IMR-90 (cell line): ENCODE measurements at regions not wholly inside any gene's neighbourhood (a gene's known extent, or its start where the extent isn't known, plus 50 kb on each side); places are given as distances from the start of the nearest gene placed in this dataset.

ENCODE experiments used
- ATAC-seq: fragments of 200-7000 bp; cut with Tn5 transposase; 2 replicates; pipeline ENCODE4 v1.9.1; 2020; ENCODE audit warnings: low read depth, mild to moderate bottlenecking, moderate library complexity
- BruUV-seq: library from RNA; stranded (reverse); fragments of 400-500 nt; replicated peaks from 2 replicates; lab custom pipeline; 2021; lab: Mats Ljungman, UMichigan
- CTCF ChIA-PET: fragments of 300-600 bp; formaldehyde crosslinking; extraction: SDS; loops from one replicate; lab custom pipeline; 2021; ENCODE audit warnings: antibody characterized with exemption; lab: Yijun Ruan, JAX
- POLR2A ChIA-PET: fragments of 300-600 bp; sonication (Branson Sonifier 250); formaldehyde crosslinking; loops from one replicate; lab custom pipeline; 2022; ENCODE audit warnings: antibody characterized with exemption; ENCODE audit not compliant: unreplicated experiment; lab: Charles Lee
- DNase-seq: peaks from one replicate; pipeline ENCODE4 v3.0.0; 2013
- H2AFZ ChIP-seq: replicated peaks from 2 replicates; pipeline ENCODE3; 2013; ENCODE audit warnings: low read length, mild to moderate bottlenecking; ENCODE audit not compliant: poor library complexity
- H2AK5ac ChIP-seq: 2 replicates; pipeline ENCODE4 v1.6.1; 2013; ENCODE audit warnings: low read depth, low read length, inconsistent platforms
- H2AK9ac ChIP-seq: replicated peaks from 2 replicates; pipeline ENCODE3; 2013; ENCODE audit warnings: mild to moderate bottlenecking, low read depth, low read length, moderate library complexity; ENCODE audit not compliant: poor library complexity
- H2BK120ac ChIP-seq: 2 replicates; pipeline ENCODE4 v1.6.1; 2013; ENCODE audit warnings: low read depth, low read length, inconsistent platforms
- H2BK15ac ChIP-seq: 3 replicates; pipeline ENCODE4 v1.6.1; 2013; ENCODE audit warnings: low read depth, low read length, inconsistent platforms
- H2BK20ac ChIP-seq: 2 replicates; pipeline ENCODE4 v1.6.1; 2013; ENCODE audit warnings: low read depth, mild to moderate bottlenecking, inconsistent platforms, low read length, moderate library complexity
- H2BK5ac ChIP-seq: 2 replicates; pipeline ENCODE4 v1.6.1; 2013; ENCODE audit warnings: mild to moderate bottlenecking, low read depth, low read length, inconsistent platforms; ENCODE audit not compliant: poor library complexity, severe bottlenecking
- H3K14ac ChIP-seq: replicated peaks from 2 replicates; pipeline ENCODE4 v1.6.1; 2013; ENCODE audit warnings: low read depth, low read length, inconsistent platforms
- H3K18ac ChIP-seq: 2 replicates; pipeline ENCODE4 v1.6.1; 2013; ENCODE audit warnings: low read depth, low read length, control low read depth
- H3K23ac ChIP-seq: 2 replicates; pipeline ENCODE4 v1.6.1; 2013; ENCODE audit warnings: low read depth, low read length, inconsistent platforms
- H3K27ac ChIP-seq: 2 replicates; pipeline ENCODE4 v1.5.1; 2013; ENCODE audit warnings: mild to moderate bottlenecking, control low read depth, low read length; ENCODE audit not compliant: insufficient read depth
- H3K27me3 ChIP-seq: 2 replicates; pipeline ENCODE4 v1.6.1; 2013; ENCODE audit warnings: low read length; ENCODE audit not compliant: control insufficient read depth, insufficient read depth
- H3K36me3 ChIP-seq: 2 replicates; pipeline ENCODE4 v1.6.1; 2013; ENCODE audit warnings: low read length, mixed read lengths; ENCODE audit not compliant: control insufficient read depth, insufficient read depth
- H3K4ac ChIP-seq: 2 replicates; pipeline ENCODE4 v1.6.1; 2013; ENCODE audit warnings: low read depth, low read length, inconsistent platforms
- H3K4me1 ChIP-seq: 2 replicates; pipeline ENCODE4 v1.6.1; 2013; ENCODE audit warnings: low read length, mixed read lengths; ENCODE audit not compliant: control insufficient read depth, insufficient read depth
- H3K4me2 ChIP-seq: 2 replicates; pipeline ENCODE4 v1.6.1; 2013; ENCODE audit warnings: low read depth, mild to moderate bottlenecking, control low read depth, low read length, moderate library complexity
- H3K4me3 ChIP-seq: 2 replicates; pipeline ENCODE4 v1.5.1; 2013; ENCODE audit warnings: low read depth, mild to moderate bottlenecking, control low read depth, low read length, moderate library complexity; ENCODE audit not compliant: insufficient read depth
- H3K56ac ChIP-seq: 2 replicates; pipeline ENCODE4 v1.6.1; 2013; ENCODE audit warnings: low read length, inconsistent platforms; ENCODE audit not compliant: insufficient read depth; ENCODE audit errors: extremely low read depth
- H3K79me1 ChIP-seq, 2 experiments: 2 replicates each; pipeline ENCODE4 v1.6.1; 2013; ENCODE audit warnings: low read length in 2 of 2, inconsistent platforms in 1 of 2, low read depth in 1 of 2
- H3K9ac ChIP-seq: 2 replicates; pipeline ENCODE4 v1.6.1; 2013; ENCODE audit warnings: low read depth, low read length, control low read depth
- H3K9me1 ChIP-seq: 2 replicates; pipeline ENCODE4 v1.6.1; 2013; ENCODE audit warnings: low read length, inconsistent platforms; ENCODE audit not compliant: insufficient read depth
- H3K9me3 ChIP-seq: 2 replicates; pipeline ENCODE4 v1.6.1; 2013; ENCODE audit warnings: low read length; ENCODE audit not compliant: control insufficient read depth, insufficient read depth
- H4K20me1 ChIP-seq: 2 replicates; pipeline ENCODE4 v1.6.1; 2013; ENCODE audit warnings: low read length, inconsistent platforms; ENCODE audit not compliant: insufficient read depth
- H4K5ac ChIP-seq: 2 replicates; pipeline ENCODE4 v1.6.1; 2013; ENCODE audit warnings: mild to moderate bottlenecking, low read depth, low read length, control low read depth
- H4K8ac ChIP-seq, 2 experiments: 2 replicates each; pipeline ENCODE4 v1.6.1; 2013; ENCODE audit warnings: low read depth in 2 of 2, low read length in 2 of 2, control low read depth in 1 of 2, inconsistent platforms in 1 of 2
- H4K91ac ChIP-seq: 2 replicates; pipeline ENCODE4 v1.6.1; 2013; ENCODE audit warnings: low read depth, low read length, inconsistent platforms; ENCODE audit not compliant: insufficient read depth
- CEBPB ChIP-seq: IDR thresholded peaks from 2 replicates; pipeline ENCODE4 v1.6.1; 2012; ENCODE audit warnings: low read depth, low read length, improper control_type of control experiment
- WGBS, 2 experiments: methylation state at CpG; one replicate each; pipeline versions ENCODE4 v1.1.5 to v1.1.7; 2013; ENCODE audit warnings: missing lambda C conversion rate in 2 of 2; ENCODE audit not compliant: insufficient read length in 1 of 2; ENCODE audit errors: extremely low coverage in 2 of 2; 5-methylcytosine and 5-hydroxymethylcytosine counted together
- dilution Hi-C: fragments of 300-500 bp; cut with HindIII; formaldehyde crosslinking; loops from one replicate; pipeline ENCODE4 v1.14.3; 2018; ENCODE audit warnings: low sequenced_read_pairs; ENCODE audit not compliant: unreplicated experiment
- in situ Hi-C: fragments of 300-500 bp; cut with MboI; formaldehyde crosslinking; loops from 3 replicates; pipeline ENCODE4 v1.14.3; 2019; ENCODE audit warnings: low sequenced_read_pairs, inconsistent platforms, mixed read lengths
- intact Hi-C: fragments of 100-400 bp; cut with micrococcal nuclease; formaldehyde crosslinking; loops from 2 replicates; pipeline ENCODE4 v1.10.0; 2022
- TF ChIP-seq, protein P1 (sequence below): fragments of 150-350 bp; IDR thresholded peaks from 2 replicates; pipeline ENCODE4 v1.6.1; 2016; ENCODE audit warnings: low read depth, mild to moderate bottlenecking, low read length, moderate library complexity, borderline replicate concordance
- TF ChIP-seq, protein P2 (sequence below): fragments of 150-350 bp; IDR thresholded peaks from 2 replicates; pipeline ENCODE4 v1.6.1; 2017; ENCODE audit warnings: mild to moderate bottlenecking, antibody characterized with exemption, low read length, low read depth
- TF ChIP-seq, protein P3 (sequence below): conservative IDR thresholded peaks from 2 replicates; pipeline ENCODE4 v1.5.1; 2012; ENCODE audit warnings: mild to moderate bottlenecking, low read depth, low read length, improper control_type of control experiment

DNA sequence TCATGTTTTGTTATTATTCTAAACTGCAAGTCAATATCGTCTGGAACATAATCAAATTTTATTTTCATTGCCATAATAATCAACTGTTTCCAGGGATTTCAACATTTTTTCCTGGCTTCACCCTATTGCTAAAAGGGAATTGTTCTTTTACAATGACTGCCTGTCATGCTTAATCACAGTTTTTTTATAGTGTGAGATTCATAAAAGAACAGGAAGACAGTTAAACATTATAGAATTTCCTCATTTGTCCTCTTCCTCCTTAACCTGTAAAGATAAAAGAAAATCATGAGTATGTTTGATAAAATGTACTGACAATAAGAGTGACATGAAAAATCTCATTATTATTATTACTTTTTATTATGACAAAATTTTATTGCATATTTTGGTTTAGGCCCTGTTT is 73.3 kb upstream of the CENPW start:
- no peaks in the 10 kb centered on the region for H3K36me3 ChIP-seq
- H3K9ac ChIP-seq = no peak overlapping the region
- H4K91ac ChIP-seq = no peak overlapping the region
- H4K5ac ChIP-seq = no peak overlapping the region
- no peak overlapping the region for H2BK120ac ChIP-seq
- BruUV-seq = no TSS peak
- POLR2A ChIA-PET = no interaction called here
- WGBS, 2 experiments = no CpG with 5 or more reads among the region's 1 CpG
- DNase-seq (no peak), ATAC-seq (no peak)
- no peak overlapping the region for H4K8ac ChIP-seq
- no peak overlapping the region for H3K23ac ChIP-seq
- H2AK9ac ChIP-seq = no peak overlapping the region
- H2AFZ ChIP-seq = no peak overlapping the region
- dilution Hi-C loops (no loop called here), intact Hi-C loops (no loop called here), in situ Hi-C loops (no loop called here)
- no peak overlapping the region for H2AK5ac ChIP-seq
- H3K56ac ChIP-seq = no peak overlapping the region
- no peak overlapping the region for H3K27ac ChIP-seq
- H3K79me1 ChIP-seq = no peaks in the 10 kb centered on the region
- H3K9me3 ChIP-seq = peaks cover under 1% of the 10 kb centered on the region
- H4K20me1 ChIP-seq = no peaks in the 10 kb centered on the region
- CTCF ChIA-PET = no interaction called here
- H2BK5ac ChIP-seq = no peak overlapping the region
- no peak overlapping the region for H3K4me2 ChIP-seq
- TF ChIP-seq, protein P1, sequence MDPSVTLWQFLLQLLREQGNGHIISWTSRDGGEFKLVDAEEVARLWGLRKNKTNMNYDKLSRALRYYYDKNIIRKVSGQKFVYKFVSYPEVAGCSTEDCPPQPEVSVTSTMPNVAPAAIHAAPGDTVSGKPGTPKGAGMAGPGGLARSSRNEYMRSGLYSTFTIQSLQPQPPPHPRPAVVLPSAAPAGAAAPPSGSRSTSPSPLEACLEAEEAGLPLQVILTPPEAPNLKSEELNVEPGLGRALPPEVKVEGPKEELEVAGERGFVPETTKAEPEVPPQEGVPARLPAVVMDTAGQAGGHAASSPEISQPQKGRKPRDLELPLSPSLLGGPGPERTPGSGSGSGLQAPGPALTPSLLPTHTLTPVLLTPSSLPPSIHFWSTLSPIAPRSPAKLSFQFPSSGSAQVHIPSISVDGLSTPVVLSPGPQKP = no peak
- TF ChIP-seq, protein P2, sequence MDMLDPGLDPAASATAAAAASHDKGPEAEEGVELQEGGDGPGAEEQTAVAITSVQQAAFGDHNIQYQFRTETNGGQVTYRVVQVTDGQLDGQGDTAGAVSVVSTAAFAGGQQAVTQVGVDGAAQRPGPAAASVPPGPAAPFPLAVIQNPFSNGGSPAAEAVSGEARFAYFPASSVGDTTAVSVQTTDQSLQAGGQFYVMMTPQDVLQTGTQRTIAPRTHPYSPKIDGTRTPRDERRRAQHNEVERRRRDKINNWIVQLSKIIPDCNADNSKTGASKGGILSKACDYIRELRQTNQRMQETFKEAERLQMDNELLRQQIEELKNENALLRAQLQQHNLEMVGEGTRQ = no peak
- TF ChIP-seq, protein P3, sequence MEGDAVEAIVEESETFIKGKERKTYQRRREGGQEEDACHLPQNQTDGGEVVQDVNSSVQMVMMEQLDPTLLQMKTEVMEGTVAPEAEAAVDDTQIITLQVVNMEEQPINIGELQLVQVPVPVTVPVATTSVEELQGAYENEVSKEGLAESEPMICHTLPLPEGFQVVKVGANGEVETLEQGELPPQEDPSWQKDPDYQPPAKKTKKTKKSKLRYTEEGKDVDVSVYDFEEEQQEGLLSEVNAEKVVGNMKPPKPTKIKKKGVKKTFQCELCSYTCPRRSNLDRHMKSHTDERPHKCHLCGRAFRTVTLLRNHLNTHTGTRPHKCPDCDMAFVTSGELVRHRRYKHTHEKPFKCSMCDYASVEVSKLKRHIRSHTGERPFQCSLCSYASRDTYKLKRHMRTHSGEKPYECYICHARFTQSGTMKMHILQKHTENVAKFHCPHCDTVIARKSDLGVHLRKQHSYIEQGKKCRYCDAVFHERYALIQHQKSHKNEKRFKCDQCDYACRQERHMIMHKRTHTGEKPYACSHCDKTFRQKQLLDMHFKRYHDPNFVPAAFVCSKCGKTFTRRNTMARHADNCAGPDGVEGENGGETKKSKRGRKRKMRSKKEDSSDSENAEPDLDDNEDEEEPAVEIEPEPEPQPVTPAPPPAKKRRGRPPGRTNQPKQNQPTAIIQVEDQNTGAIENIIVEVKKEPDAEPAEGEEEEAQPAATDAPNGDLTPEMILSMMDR = no peak
- no peak for TF ChIP-seq CEBPB
- no peak overlapping the region for H3K18ac ChIP-seq
- no peak overlapping the region for H2BK20ac ChIP-seq
- no peak overlapping the region for H3K4me3 ChIP-seq
- H3K27me3 ChIP-seq = no peaks in the 10 kb centered on the region
- H3K14ac ChIP-seq = no peak overlapping the region
- no peak overlapping the region for H2BK15ac ChIP-seq
- H3K4me1 ChIP-seq = no peaks in the 10 kb centered on the region
- no peak overlapping the region for H3K4ac ChIP-seq
- H3K9me1 ChIP-seq = no peaks in the 10 kb centered on the region
